ENCODE measurements at regions not wholly inside any gene's neighbourhood (a gene's known extent, or its start where the extent isn't known, plus 50 kb on each side); places are given as distances from the start of the nearest gene placed in this dataset.
"Not testable (repeated sequence)": the region's sequence is repeated elsewhere in the genome, so short reads cannot be mapped to it uniquely, and the experiment has no call there.

- POLR2A ChIA-PET = interaction anchor here (0.6 kb wide), 1 partner anchor 26 kb away, joined by 3 read pairs; no protein-coding TSS in a partner anchor
- CTCF ChIA-PET = interaction anchor here (1.0 to 1.6 kb wide), 2 partner anchors 10 to 16 kb away, joined by 3 to 4 read pairs; no protein-coding TSS in a partner anchor
- no peak for TF ChIP-seq CTCF (IDR thresholded peaks at IDR 0.05; ENCODE audit: insufficient read depth, low read length, missing control alignments)
- H3K4me3 ChIP-seq (ENCODE audit: low read depth, low read length) = no peak overlapping the region
- DNase-seq (ENCODE audit: low read depth, low spot score) = no peak
These were observed 589.4 kb downstream of the RFPL4B start for GRCh38 chr6:112936504-112936903.

- CTCF ChIA-PET; POLR2A ChIA-PET; DNase-seq (ENCODE audit: low read depth, low spot score): not testable (repeated sequence)
These were observed 590.6 kb downstream of the RFPL4B start for GRCh38 chr6:112937690-112938089.

GRCh38 chr6:112938650-112939049 lies 591.5 kb downstream of the RFPL4B start:
- no peak for DNase-seq (ENCODE audit: low read depth, low spot score)
- TF ChIP-seq CTCF (IDR thresholded peaks at IDR 0.05; ENCODE audit: insufficient read depth, low read length, missing control alignments) = no peak
- ChIA-PET CTCF (no interaction called here), POLR2A (no interaction called here)
- no peak overlapping the region for H3K4me3 ChIP-seq (ENCODE audit: low read depth, low read length)

More at GRCh38 chr6:112937690-112938089, 590.6 kb downstream of the RFPL4B start:
- not testable (repeated sequence) for H3K4me3 ChIP-seq (ENCODE audit: low read depth, low read length)

GRCh38 chr6:112939563-112939962 lies 592.4 kb downstream of the RFPL4B start:
- POLR2A ChIA-PET = no interaction called here
- no peak for TF ChIP-seq CTCF (IDR thresholded peaks at IDR 0.05; ENCODE audit: insufficient read depth, low read length, missing control alignments)
- no peak overlapping the region for H3K4me3 ChIP-seq (ENCODE audit: low read depth, low read length)
- CTCF ChIA-PET = no interaction called here
- DNase-seq (ENCODE audit: low read depth, low spot score) = no peak

- H3K4me3 ChIP-seq (ENCODE audit: low read depth, low read length) = no peak overlapping the region
- CTCF ChIA-PET = interaction anchor here (1.2 kb wide), 1 partner anchor 15 kb away, joined by 4 read pairs; no protein-coding TSS in a partner anchor
- no peak for TF ChIP-seq CTCF (IDR thresholded peaks at IDR 0.05; ENCODE audit: insufficient read depth, low read length, missing control alignments)
- POLR2A ChIA-PET = no interaction called here
- no peak for DNase-seq (ENCODE audit: low read depth, low spot score)
These were observed 594.5 kb downstream of the RFPL4B start for GRCh38 chr6:112941613-112942012.

- no peak for TF ChIP-seq CTCF (IDR thresholded peaks at IDR 0.05; ENCODE audit: insufficient read depth, low read length, missing control alignments)
- ChIA-PET POLR2A (interaction anchor here (0.6 kb wide), 1 partner anchor 126 kb away, joined by 6 read pairs; no protein-coding TSS in a partner anchor), CTCF (interaction anchor here (1.1 kb wide), 1 partner anchor 9 kb away, joined by 3 read pairs; no protein-coding TSS in a partner anchor)
- DNase-seq (ENCODE audit: low read depth, low spot score) = no peak
- H3K4me3 ChIP-seq (ENCODE audit: low read depth, low read length) = no peak overlapping the region
These were observed 598.9 kb downstream of the RFPL4B start for GRCh38 chr6:112946051-112946450.

- ChIA-PET CTCF (no interaction called here), POLR2A (no interaction called here)
- no peak for DNase-seq (ENCODE audit: low read depth, low spot score)
- TF ChIP-seq CTCF (IDR thresholded peaks at IDR 0.05; ENCODE audit: insufficient read depth, low read length, missing control alignments) = no peak
- no peak overlapping the region for H3K4me3 ChIP-seq (ENCODE audit: low read depth, low read length)
These were observed 600.4 kb downstream of the RFPL4B start for GRCh38 chr6:112947507-112947906.
